ENCODE measurements at regions not wholly inside any gene's neighbourhood (a gene's known extent, or its start where the extent isn't known, plus 50 kb on each side); places are given as distances from the start of the nearest gene placed in this dataset.
A peak's percentile ranks its signal among the peaks of the same experiment; 100 is the strongest.

- H3K4me2 ChIP-seq (ENCODE audit: low read length) = peak overlapping the region; percentile 8
- no peaks in the 10 kb centered on the region for H3F3A ChIP-seq (ENCODE audit: insufficient read depth, low read length, poor library complexity, severe bottlenecking)
- no peaks in the 10 kb centered on the region for H3K36me3 ChIP-seq (ENCODE audit: insufficient read depth, low read length)
- TF ChIP-seq, protein P1, sequence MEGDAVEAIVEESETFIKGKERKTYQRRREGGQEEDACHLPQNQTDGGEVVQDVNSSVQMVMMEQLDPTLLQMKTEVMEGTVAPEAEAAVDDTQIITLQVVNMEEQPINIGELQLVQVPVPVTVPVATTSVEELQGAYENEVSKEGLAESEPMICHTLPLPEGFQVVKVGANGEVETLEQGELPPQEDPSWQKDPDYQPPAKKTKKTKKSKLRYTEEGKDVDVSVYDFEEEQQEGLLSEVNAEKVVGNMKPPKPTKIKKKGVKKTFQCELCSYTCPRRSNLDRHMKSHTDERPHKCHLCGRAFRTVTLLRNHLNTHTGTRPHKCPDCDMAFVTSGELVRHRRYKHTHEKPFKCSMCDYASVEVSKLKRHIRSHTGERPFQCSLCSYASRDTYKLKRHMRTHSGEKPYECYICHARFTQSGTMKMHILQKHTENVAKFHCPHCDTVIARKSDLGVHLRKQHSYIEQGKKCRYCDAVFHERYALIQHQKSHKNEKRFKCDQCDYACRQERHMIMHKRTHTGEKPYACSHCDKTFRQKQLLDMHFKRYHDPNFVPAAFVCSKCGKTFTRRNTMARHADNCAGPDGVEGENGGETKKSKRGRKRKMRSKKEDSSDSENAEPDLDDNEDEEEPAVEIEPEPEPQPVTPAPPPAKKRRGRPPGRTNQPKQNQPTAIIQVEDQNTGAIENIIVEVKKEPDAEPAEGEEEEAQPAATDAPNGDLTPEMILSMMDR (IDR thresholded peaks at IDR 0.05; ENCODE audit: poor library complexity, severe bottlenecking) = no peak
- TF ChIP-seq EP300 (conservative IDR thresholded peaks at IDR 0.05; ENCODE audit: poor library complexity, severe bottlenecking) (peak; percentile 39), REST (IDR thresholded peaks at IDR 0.05; ENCODE audit: borderline replicate concordance) (no peak), MXI1 (conservative IDR thresholded peaks at IDR 0.05; ENCODE audit: poor library complexity, severe bottlenecking) (no peak), RAD21 (conservative IDR thresholded peaks at IDR 0.05) (peak; percentile 31), EZH2 (IDR thresholded peaks at IDR 0.05; ENCODE audit: borderline replicate concordance, insufficient read depth, low read length, poor library complexity, severe bottlenecking) (no peak), POLR2AphosphoS5 (IDR thresholded peaks at IDR 0.05) (no peak), TAF1 (IDR thresholded peaks at IDR 0.05; ENCODE audit: low read depth) (no peak), SMC3 (conservative IDR thresholded peaks at IDR 0.05; ENCODE audit: poor library complexity) (no peak)
- no peaks in the 10 kb centered on the region for H4K20me1 ChIP-seq (ENCODE audit: insufficient read depth)
- H3K9me2 ChIP-seq (ENCODE audit: insufficient read depth, low read length) = no peaks in the 10 kb centered on the region
- peak overlapping the region; percentile 31 for H3K4me3 ChIP-seq (ENCODE audit: low read length)
- no peaks in the 10 kb centered on the region for H3K79me2 ChIP-seq (replicated peaks; ENCODE audit: insufficient read depth, low read length)
- H3K27ac ChIP-seq (ENCODE audit: low read length) = peak overlapping the region; percentile 89
- no peaks in the 10 kb centered on the region for H3K9me3 ChIP-seq (ENCODE audit: low read length)
- peak overlapping the region; percentile 7 for H2AFZ ChIP-seq (ENCODE audit: low read depth, low read length)
- no peaks in the 10 kb centered on the region for H3K27me3 ChIP-seq (ENCODE audit: insufficient read depth, low read depth, low read length)
- peak overlapping the region; percentile 44 for H3K9ac ChIP-seq (ENCODE audit: low read length)
Measured at GRCh38 chr3:177833332-177833731, 636.0 kb upstream of the TBL1XR1 start.

- Histone ChIP-seq H4K20me1 (ENCODE audit: insufficient read depth) (no peaks in the 10 kb centered on the region), H3K9me3 (ENCODE audit: low read length) (no peaks in the 10 kb centered on the region), H3K79me2 (replicated peaks; ENCODE audit: insufficient read depth, low read length) (no peaks in the 10 kb centered on the region), H3K9me2 (ENCODE audit: insufficient read depth, low read length) (no peaks in the 10 kb centered on the region), H3K4me2 (ENCODE audit: low read length) (no peak overlapping the region), H3K27me3 (ENCODE audit: insufficient read depth, low read depth, low read length) (no peaks in the 10 kb centered on the region), H3K9ac (ENCODE audit: low read length) (no peak overlapping the region), H3K36me3 (ENCODE audit: insufficient read depth, low read length) (no peaks in the 10 kb centered on the region), H3F3A (ENCODE audit: insufficient read depth, low read length, poor library complexity, severe bottlenecking) (no peaks in the 10 kb centered on the region), H3K4me3 (ENCODE audit: low read length) (no peak overlapping the region), H3K27ac (ENCODE audit: low read length) (peak overlapping the region; percentile 89), H2AFZ (ENCODE audit: low read depth, low read length) (no peak overlapping the region)
- TF ChIP-seq REST (IDR thresholded peaks at IDR 0.05; ENCODE audit: borderline replicate concordance) (no peak), POLR2AphosphoS5 (IDR thresholded peaks at IDR 0.05) (no peak), SMC3 (conservative IDR thresholded peaks at IDR 0.05; ENCODE audit: poor library complexity) (no peak), TAF1 (IDR thresholded peaks at IDR 0.05; ENCODE audit: low read depth) (no peak), MXI1 (conservative IDR thresholded peaks at IDR 0.05; ENCODE audit: poor library complexity, severe bottlenecking) (no peak), RAD21 (conservative IDR thresholded peaks at IDR 0.05) (no peak), EZH2 (IDR thresholded peaks at IDR 0.05; ENCODE audit: borderline replicate concordance, insufficient read depth, low read length, poor library complexity, severe bottlenecking) (no peak), EP300 (conservative IDR thresholded peaks at IDR 0.05; ENCODE audit: poor library complexity, severe bottlenecking) (no peak)
- TF ChIP-seq, protein P1 (IDR thresholded peaks at IDR 0.05; ENCODE audit: poor library complexity, severe bottlenecking) = no peak
Measured at GRCh38 chr3:177835008-177835407, 637.7 kb upstream of the TBL1XR1 start.

All from neural cell (in vitro differentiated cells).